Keratinocyte (primary cell): ENCODE measurements at regions not wholly inside any gene's neighbourhood (a gene's known extent, or its start where the extent isn't known, plus 50 kb on each side); places are given as distances from the start of the nearest gene placed in this dataset.

Source experiments
- DNase-seq: peaks from one replicate; pipeline ENCODE4 v3.0.0-alpha.2; 2011; ENCODE audit warnings: low read depth, missing footprints, low spot score
- FAIRE-seq: peaks from 2 replicates; lab custom pipeline; 2011; peaks lifted over from hg19 to GRCh38; lab: Jason Lieb, UNC
- H2AFZ ChIP-seq: 2 replicates; pipeline ENCODE4 v1.6.0; 2012; ENCODE audit warnings: low read length, control low read depth, inconsistent platforms; ENCODE audit not compliant: control insufficient read depth
- H3K27ac ChIP-seq: 2 replicates; pipeline ENCODE4 v1.5.1; 2011; ENCODE audit warnings: low read length; ENCODE audit not compliant: control insufficient read depth, insufficient read depth
- H3K27me3 ChIP-seq: 3 replicates; pipeline ENCODE4 v1.6.0; 2011; ENCODE audit warnings: low read length; ENCODE audit not compliant: control insufficient read depth, insufficient read depth; ENCODE audit errors: extremely low read depth
- H3K36me3 ChIP-seq, 2 experiments: 2 replicates in 1 of 2; 3 replicates in 1 of 2; pipeline ENCODE4 v1.5.1; 2011; ENCODE audit warnings: low read length in 2 of 2, mild to moderate bottlenecking in 1 of 2; ENCODE audit not compliant: control insufficient read depth in 2 of 2, insufficient read depth in 2 of 2; ENCODE audit errors: extremely low read depth in 1 of 2
- H3K4me1 ChIP-seq: 3 replicates; pipeline ENCODE4 v1.5.1; 2011; ENCODE audit warnings: low read length; ENCODE audit not compliant: control insufficient read depth, insufficient read depth; ENCODE audit errors: extremely low read depth
- H3K4me2 ChIP-seq: 3 replicates; pipeline ENCODE4 v1.6.0; 2011; ENCODE audit warnings: low read depth, low read length; ENCODE audit not compliant: control insufficient read depth, insufficient read depth; ENCODE audit errors: extremely low read depth
- H3K4me3 ChIP-seq, 3 experiments: fragments of 200-600 bp in 1 of 3; sonication (generic) in 1 of 3; 2 replicates in 2 of 3; 3 replicates in 1 of 3; pipeline ENCODE4 v1.5.1; 2011 to 2016; ENCODE audit warnings: low read length in 3 of 3, mild to moderate bottlenecking in 3 of 3, control low read depth in 2 of 3, inconsistent platforms in 1 of 3, low read depth in 1 of 3, mixed read lengths in 1 of 3, mixed run types in 1 of 3, moderate library complexity in 1 of 3; ENCODE audit not compliant: control insufficient read depth in 2 of 3, insufficient read depth in 2 of 3; ENCODE audit errors: extremely low read depth in 1 of 3
- H3K79me2 ChIP-seq: 2 replicates; pipeline ENCODE4 v1.6.0; 2012; ENCODE audit warnings: low read length; ENCODE audit not compliant: control insufficient read depth, insufficient read depth
- H3K9ac ChIP-seq: 3 replicates; pipeline ENCODE4 v1.6.0; 2011; ENCODE audit warnings: low read length; ENCODE audit not compliant: control insufficient read depth, insufficient read depth; ENCODE audit errors: extremely low read depth
- H3K9me1 ChIP-seq: 3 replicates; pipeline ENCODE4 v1.6.0; 2011; ENCODE audit warnings: low read length; ENCODE audit not compliant: control insufficient read depth, insufficient read depth; ENCODE audit errors: extremely low read depth
- H3K9me3 ChIP-seq: 2 replicates; pipeline ENCODE4 v1.5.1; 2012; ENCODE audit warnings: low read depth, low read length; ENCODE audit not compliant: control insufficient read depth
- H4K20me1 ChIP-seq: 3 replicates; pipeline ENCODE4 v1.6.0; 2011; ENCODE audit warnings: low read length; ENCODE audit not compliant: control insufficient read depth, insufficient read depth; ENCODE audit errors: extremely low read depth
- EZH2 ChIP-seq: IDR thresholded peaks from one replicate; pipeline ENCODE4 v1.6.1; 2012; ENCODE audit warnings: inconsistent platforms, mild to moderate bottlenecking, low read length, moderate library complexity
- dilution Hi-C: fragments of 300-500 bp; cut with MboI; formaldehyde crosslinking; loops from one replicate; pipeline ENCODE4 v1.7.0; 2020; ENCODE audit warnings: low sequenced_read_pairs; ENCODE audit not compliant: extremely low pct_ligation_motif_present
- TF ChIP-seq, protein P1 (sequence below), 3 experiments: IDR thresholded peaks in 1 of 3; conservative IDR thresholded peaks in 1 of 3; optimal IDR thresholded peaks in 1 of 3; 2 replicates in 2 of 3; 3 replicates in 1 of 3; pipeline versions ENCODE3 to v1.5.1; 2011; ENCODE audit warnings: low read length in 3 of 3, mild to moderate bottlenecking in 3 of 3, moderate library complexity in 2 of 3, control low read depth in 1 of 3, inconsistent platforms in 1 of 3; ENCODE audit not compliant: insufficient read depth in 2 of 3; ENCODE audit errors: extremely low read depth in 1 of 3

DNA sequence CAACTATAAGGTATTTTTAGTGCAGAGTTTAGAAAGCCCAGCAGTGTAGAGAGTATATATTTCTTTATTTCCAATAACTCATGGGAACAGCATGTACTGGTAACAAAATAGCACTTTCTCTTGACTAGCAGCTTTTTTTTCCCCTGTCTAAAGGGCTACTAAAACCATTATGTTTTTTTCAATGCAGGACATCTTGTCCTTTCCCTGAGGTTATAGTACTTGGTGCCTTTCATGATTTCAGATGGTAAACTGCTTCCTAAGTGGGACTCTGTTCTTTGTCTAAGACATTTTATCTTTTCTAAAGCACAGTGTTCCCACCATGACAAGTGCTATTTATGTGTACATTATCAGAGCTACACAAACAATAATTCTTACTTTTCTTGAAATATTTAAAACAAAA, 122.3 kb downstream of the SLC24A2 start:
- Histone ChIP-seq H3K9me1 (no peaks in the 10 kb centered on the region), H4K20me1 (no peaks in the 10 kb centered on the region), H3K4me2 (no peak overlapping the region), H3K4me3 (no peak overlapping the region), H3K79me2 (no peaks in the 10 kb centered on the region), H3K9me3 (no peaks in the 10 kb centered on the region), H3K9ac (no peak overlapping the region), H3K36me3 (no peaks in the 10 kb centered on the region), H2AFZ (no peak overlapping the region), H3K27me3 (no peaks in the 10 kb centered on the region), H3K27ac (no peak overlapping the region), H3K4me1 (no peaks in the 10 kb centered on the region)
- FAIRE-seq (no peak), DNase-seq (no peak)
- TF ChIP-seq, protein P1, sequence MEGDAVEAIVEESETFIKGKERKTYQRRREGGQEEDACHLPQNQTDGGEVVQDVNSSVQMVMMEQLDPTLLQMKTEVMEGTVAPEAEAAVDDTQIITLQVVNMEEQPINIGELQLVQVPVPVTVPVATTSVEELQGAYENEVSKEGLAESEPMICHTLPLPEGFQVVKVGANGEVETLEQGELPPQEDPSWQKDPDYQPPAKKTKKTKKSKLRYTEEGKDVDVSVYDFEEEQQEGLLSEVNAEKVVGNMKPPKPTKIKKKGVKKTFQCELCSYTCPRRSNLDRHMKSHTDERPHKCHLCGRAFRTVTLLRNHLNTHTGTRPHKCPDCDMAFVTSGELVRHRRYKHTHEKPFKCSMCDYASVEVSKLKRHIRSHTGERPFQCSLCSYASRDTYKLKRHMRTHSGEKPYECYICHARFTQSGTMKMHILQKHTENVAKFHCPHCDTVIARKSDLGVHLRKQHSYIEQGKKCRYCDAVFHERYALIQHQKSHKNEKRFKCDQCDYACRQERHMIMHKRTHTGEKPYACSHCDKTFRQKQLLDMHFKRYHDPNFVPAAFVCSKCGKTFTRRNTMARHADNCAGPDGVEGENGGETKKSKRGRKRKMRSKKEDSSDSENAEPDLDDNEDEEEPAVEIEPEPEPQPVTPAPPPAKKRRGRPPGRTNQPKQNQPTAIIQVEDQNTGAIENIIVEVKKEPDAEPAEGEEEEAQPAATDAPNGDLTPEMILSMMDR (optimal IDR thresholded peaks at IDR 0.05 in 1 of 3, IDR thresholded peaks at IDR 0.05 in 1 of 3, conservative IDR thresholded peaks at IDR 0.05 in 1 of 3; ENCODE audit: extremely low read depth in 1 of 3, insufficient read depth in 2 of 3, low read length in 3 of 3): no peak
- no peak for TF ChIP-seq EZH2
- dilution Hi-C loops: no loop called here

DNA sequence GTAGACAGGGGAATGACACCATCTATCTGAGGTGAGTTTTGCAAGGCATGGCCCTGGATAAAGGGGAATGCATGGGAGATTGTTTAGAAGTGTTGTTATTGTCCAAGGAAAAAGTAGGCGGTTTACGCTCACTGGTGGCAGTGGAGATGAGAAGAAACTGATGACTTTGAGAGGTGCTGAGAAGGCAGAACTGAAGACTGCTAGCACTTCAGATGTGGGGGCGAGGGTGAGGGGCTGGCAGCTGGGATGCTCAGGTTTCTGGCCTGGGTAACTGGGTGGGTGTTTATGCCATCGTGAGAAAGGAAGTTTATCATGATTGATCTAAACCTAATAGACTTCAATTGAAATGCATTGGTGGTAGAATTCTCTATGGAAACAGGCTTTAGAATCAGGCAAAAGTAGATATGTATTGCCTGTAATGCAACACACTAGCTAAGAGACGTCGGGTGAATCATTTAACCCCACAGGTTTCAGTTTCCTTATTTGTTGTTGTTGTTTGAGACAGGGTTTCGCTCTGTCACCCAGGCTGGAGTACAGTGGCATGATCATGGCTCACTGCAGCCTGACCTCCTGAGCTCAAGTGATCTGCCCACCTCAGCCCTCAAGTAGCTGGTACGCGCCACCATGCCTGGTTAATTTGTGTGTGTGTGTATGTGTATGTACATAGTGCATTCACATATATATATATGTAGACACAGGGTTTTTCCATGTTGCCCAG, 123.5 kb downstream of the SLC24A2 start:
- no peak overlapping the region for H3K4me2 ChIP-seq
- no peak overlapping the region for H3K4me3 ChIP-seq
- no peaks in the 10 kb centered on the region for H3K27me3 ChIP-seq
- no peaks in the 10 kb centered on the region for H3K9me3 ChIP-seq
- H3K36me3 ChIP-seq: no peaks in the 10 kb centered on the region
- peaks cover 3% of the 10 kb centered on the region for H3K4me1 ChIP-seq
- dilution Hi-C loops: no loop called here
- no peaks in the 10 kb centered on the region for H3K79me2 ChIP-seq
- no peak overlapping the region for H2AFZ ChIP-seq
- no peak overlapping the region for H3K27ac ChIP-seq
- FAIRE-seq (no peak), DNase-seq (no peak)
- H3K9me1 ChIP-seq: no peaks in the 10 kb centered on the region
- H4K20me1 ChIP-seq: no peaks in the 10 kb centered on the region
- no peak overlapping the region for H3K9ac ChIP-seq
- TF ChIP-seq EZH2: no peak
- TF ChIP-seq, protein P1 (optimal IDR thresholded peaks at IDR 0.05 in 1 of 3, IDR thresholded peaks at IDR 0.05 in 1 of 3, conservative IDR thresholded peaks at IDR 0.05 in 1 of 3; ENCODE audit: extremely low read depth in 1 of 3, insufficient read depth in 2 of 3, low read length in 3 of 3): no peak
